ENCODE measurements at regions not wholly inside any gene's neighbourhood (a gene's known extent, or its start where the extent isn't known, plus 50 kb on each side); places are given as distances from the start of the nearest gene placed in this dataset.

GRCh38 chr6:92538275-92538674 is 881.1 kb downstream of the EPHA7 start:
- H3K36me3 ChIP-seq (ENCODE audit: control insufficient read depth in 4 of 4, insufficient read depth in 4 of 4, low read length in 3 of 4), result no peaks in the 10 kb centered on the region
- H3K4me3 ChIP-seq (ENCODE audit: control insufficient read depth in 1 of 7, extremely low read depth in 1 of 7, insufficient read depth in 4 of 7, low read depth in 2 of 7, low read length in 6 of 7), result no peak overlapping the region
- no CpG with 5 or more reads among the region's 1 CpG for whole genome bisulfite sequencing (ENCODE audit: insufficient coverage)
- H3K4me1 ChIP-seq (ENCODE audit: control extremely low read depth in 1 of 4, control insufficient read depth in 4 of 4, insufficient read depth in 4 of 4, low read length in 3 of 4), result no peaks in the 10 kb centered on the region
- DNase-seq, result no peak
- ChIA-PET CTCF (no interaction called here), POLR2A (no interaction called here)
- no peaks in the 10 kb centered on the region for H3K27me3 ChIP-seq (replicated peaks in 2 of 5; ENCODE audit: control insufficient read depth in 4 of 5, insufficient read depth in 5 of 5, low read length in 4 of 5)
- no peaks in the 10 kb centered on the region for H3K9me3 ChIP-seq (ENCODE audit: control extremely low read depth in 1 of 5, control insufficient read depth in 4 of 5, insufficient read depth in 2 of 5, low read depth in 1 of 5, low read length in 4 of 5)
- no peak overlapping the region for H3K27ac ChIP-seq (ENCODE audit: insufficient read depth in 1 of 2, low read depth in 1 of 2, low read length in 2 of 2, poor library complexity in 1 of 2, severe bottlenecking in 2 of 2)

GRCh38 chr6:92534109-92534508 is 885.2 kb downstream of the EPHA7 start:
- WGBS (ENCODE audit: insufficient coverage), result 75% methylated on average over 2 of the region's 3 CpGs
- H3K9me3 ChIP-seq (ENCODE audit: control extremely low read depth in 1 of 5, control insufficient read depth in 4 of 5, insufficient read depth in 2 of 5, low read depth in 1 of 5, low read length in 4 of 5), result no peaks in the 10 kb centered on the region
- ChIA-PET POLR2A (no interaction called here), CTCF (no interaction called here)
- DNase-seq, result no peak
- H3K4me1 ChIP-seq (ENCODE audit: control extremely low read depth in 1 of 4, control insufficient read depth in 4 of 4, insufficient read depth in 4 of 4, low read length in 3 of 4), result no peaks in the 10 kb centered on the region
- no peaks in the 10 kb centered on the region for H3K36me3 ChIP-seq (ENCODE audit: control insufficient read depth in 4 of 4, insufficient read depth in 4 of 4, low read length in 3 of 4)
- no peaks in the 10 kb centered on the region for H3K27me3 ChIP-seq (replicated peaks in 2 of 5; ENCODE audit: control insufficient read depth in 4 of 5, insufficient read depth in 5 of 5, low read length in 4 of 5)
- H3K27ac ChIP-seq (ENCODE audit: insufficient read depth in 1 of 2, low read depth in 1 of 2, low read length in 2 of 2, poor library complexity in 1 of 2, severe bottlenecking in 2 of 2), result no peak overlapping the region
- no peak overlapping the region for H3K4me3 ChIP-seq (ENCODE audit: control insufficient read depth in 1 of 7, extremely low read depth in 1 of 7, insufficient read depth in 4 of 7, low read depth in 2 of 7, low read length in 6 of 7)

- DNase-seq, result no peak
- ChIA-PET CTCF (no interaction called here), POLR2A (no interaction called here)
- no peak overlapping the region for H3K27ac ChIP-seq (ENCODE audit: insufficient read depth in 1 of 2, low read depth in 1 of 2, low read length in 2 of 2, poor library complexity in 1 of 2, severe bottlenecking in 2 of 2)
- H3K9me3 ChIP-seq (ENCODE audit: control extremely low read depth in 1 of 5, control insufficient read depth in 4 of 5, insufficient read depth in 2 of 5, low read depth in 1 of 5, low read length in 4 of 5), result peaks cover 0 to 5% (median 0%) of the 10 kb centered on the region in 5 experiments
- no peaks in the 10 kb centered on the region for H3K4me1 ChIP-seq (ENCODE audit: control extremely low read depth in 1 of 4, control insufficient read depth in 4 of 4, insufficient read depth in 4 of 4, low read length in 3 of 4)
- H3K36me3 ChIP-seq (ENCODE audit: control insufficient read depth in 4 of 4, insufficient read depth in 4 of 4, low read length in 3 of 4), result no peaks in the 10 kb centered on the region
- 89% methylated on average over 2 of the region's 2 CpGs for WGBS (ENCODE audit: insufficient coverage)
- no peak overlapping the region for H3K4me3 ChIP-seq (ENCODE audit: control insufficient read depth in 1 of 7, extremely low read depth in 1 of 7, insufficient read depth in 4 of 7, low read depth in 2 of 7, low read length in 6 of 7)
- H3K27me3 ChIP-seq (replicated peaks in 2 of 5; ENCODE audit: control insufficient read depth in 4 of 5, insufficient read depth in 5 of 5, low read length in 4 of 5), result no peaks in the 10 kb centered on the region
These were observed 896.8 kb downstream of the EPHA7 start for GRCh38 chr6:92522589-92522988.

- no peak for DNase-seq
- Histone ChIP-seq H3K27me3 (replicated peaks in 2 of 5; ENCODE audit: control insufficient read depth in 4 of 5, insufficient read depth in 5 of 5, low read length in 4 of 5) (no peaks in the 10 kb centered on the region), H3K27ac (ENCODE audit: insufficient read depth in 1 of 2, low read depth in 1 of 2, low read length in 2 of 2, poor library complexity in 1 of 2, severe bottlenecking in 2 of 2) (no peak overlapping the region), H3K9me3 (ENCODE audit: control extremely low read depth in 1 of 5, control insufficient read depth in 4 of 5, insufficient read depth in 2 of 5, low read depth in 1 of 5, low read length in 4 of 5) (peaks cover 0 to 1% (median 0%) of the 10 kb centered on the region in 5 experiments), H3K4me1 (ENCODE audit: control extremely low read depth in 1 of 4, control insufficient read depth in 4 of 4, insufficient read depth in 4 of 4, low read length in 3 of 4) (no peaks in the 10 kb centered on the region), H3K36me3 (ENCODE audit: control insufficient read depth in 4 of 4, insufficient read depth in 4 of 4, low read length in 3 of 4) (no peaks in the 10 kb centered on the region), H3K4me3 (ENCODE audit: control insufficient read depth in 1 of 7, extremely low read depth in 1 of 7, insufficient read depth in 4 of 7, low read depth in 2 of 7, low read length in 6 of 7) (no peak overlapping the region)
- ChIA-PET POLR2A (no interaction called here), CTCF (no interaction called here)
- WGBS (ENCODE audit: insufficient coverage), result no CpG with 5 or more reads among the region's 1 CpG
These were observed 897.8 kb downstream of the EPHA7 start for GRCh38 chr6:92521553-92521952.

- Histone ChIP-seq H3K36me3 (ENCODE audit: control insufficient read depth in 4 of 4, insufficient read depth in 4 of 4, low read length in 3 of 4) (no peaks in the 10 kb centered on the region), H3K27ac (ENCODE audit: insufficient read depth in 1 of 2, low read depth in 1 of 2, low read length in 2 of 2, poor library complexity in 1 of 2, severe bottlenecking in 2 of 2) (no peak overlapping the region), H3K4me1 (ENCODE audit: control extremely low read depth in 1 of 4, control insufficient read depth in 4 of 4, insufficient read depth in 4 of 4, low read length in 3 of 4) (no peaks in the 10 kb centered on the region), H3K9me3 (ENCODE audit: control extremely low read depth in 1 of 5, control insufficient read depth in 4 of 5, insufficient read depth in 2 of 5, low read depth in 1 of 5, low read length in 4 of 5) (peaks cover 0 to 12% (median 0%) of the 10 kb centered on the region in 5 experiments), H3K27me3 (replicated peaks in 2 of 5; ENCODE audit: control insufficient read depth in 4 of 5, insufficient read depth in 5 of 5, low read length in 4 of 5) (no peaks in the 10 kb centered on the region), H3K4me3 (ENCODE audit: control insufficient read depth in 1 of 7, extremely low read depth in 1 of 7, insufficient read depth in 4 of 7, low read depth in 2 of 7, low read length in 6 of 7) (no peak overlapping the region)
- CTCF ChIA-PET, result no interaction called here
- POLR2A ChIA-PET, result no interaction called here
- DNase-seq, result no peak
- WGBS (ENCODE audit: insufficient coverage), result 83% methylated on average over 1 of the region's 1 CpG
These were observed 909.2 kb downstream of the EPHA7 start for GRCh38 chr6:92510137-92510536.

- ChIA-PET CTCF (no interaction called here), POLR2A (no interaction called here)
- Histone ChIP-seq H3K4me1 (ENCODE audit: control extremely low read depth in 1 of 4, control insufficient read depth in 4 of 4, insufficient read depth in 4 of 4, low read length in 3 of 4) (no peaks in the 10 kb centered on the region), H3K27me3 (replicated peaks in 2 of 5; ENCODE audit: control insufficient read depth in 4 of 5, insufficient read depth in 5 of 5, low read length in 4 of 5) (no peaks in the 10 kb centered on the region), H3K9me3 (ENCODE audit: control extremely low read depth in 1 of 5, control insufficient read depth in 4 of 5, insufficient read depth in 2 of 5, low read depth in 1 of 5, low read length in 4 of 5) (peaks cover 0 to 12% (median 0%) of the 10 kb centered on the region in 5 experiments), H3K4me3 (ENCODE audit: control insufficient read depth in 1 of 7, extremely low read depth in 1 of 7, insufficient read depth in 4 of 7, low read depth in 2 of 7, low read length in 6 of 7) (no peak overlapping the region), H3K36me3 (ENCODE audit: control insufficient read depth in 4 of 4, insufficient read depth in 4 of 4, low read length in 3 of 4) (no peaks in the 10 kb centered on the region), H3K27ac (ENCODE audit: insufficient read depth in 1 of 2, low read depth in 1 of 2, low read length in 2 of 2, poor library complexity in 1 of 2, severe bottlenecking in 2 of 2) (no peak overlapping the region)
- no peak for DNase-seq
- 100% methylated on average over 2 of the region's 3 CpGs for WGBS (ENCODE audit: insufficient coverage)
These were observed 911.8 kb downstream of the EPHA7 start for GRCh38 chr6:92507552-92507951.

- peaks cover 0 to 12% (median 0%) of the 10 kb centered on the region in 5 experiments for H3K9me3 ChIP-seq (ENCODE audit: control extremely low read depth in 1 of 5, control insufficient read depth in 4 of 5, insufficient read depth in 2 of 5, low read depth in 1 of 5, low read length in 4 of 5)
- no peak for DNase-seq
- no peaks in the 10 kb centered on the region for H3K27me3 ChIP-seq (replicated peaks in 2 of 5; ENCODE audit: control insufficient read depth in 4 of 5, insufficient read depth in 5 of 5, low read length in 4 of 5)
- no peak overlapping the region for H3K4me3 ChIP-seq (ENCODE audit: control insufficient read depth in 1 of 7, extremely low read depth in 1 of 7, insufficient read depth in 4 of 7, low read depth in 2 of 7, low read length in 6 of 7)
- H3K27ac ChIP-seq (ENCODE audit: insufficient read depth in 1 of 2, low read depth in 1 of 2, low read length in 2 of 2, poor library complexity in 1 of 2, severe bottlenecking in 2 of 2), result no peak overlapping the region
- ChIA-PET POLR2A (no interaction called here), CTCF (no interaction called here)
- no peaks in the 10 kb centered on the region for H3K36me3 ChIP-seq (ENCODE audit: control insufficient read depth in 4 of 4, insufficient read depth in 4 of 4, low read length in 3 of 4)
- no peaks in the 10 kb centered on the region for H3K4me1 ChIP-seq (ENCODE audit: control extremely low read depth in 1 of 4, control insufficient read depth in 4 of 4, insufficient read depth in 4 of 4, low read length in 3 of 4)
These were observed 914.9 kb downstream of the EPHA7 start for GRCh38 chr6:92504509-92504908.

- Histone ChIP-seq H3K27me3 (replicated peaks in 2 of 5; ENCODE audit: control insufficient read depth in 4 of 5, insufficient read depth in 5 of 5, low read length in 4 of 5) (no peaks in the 10 kb centered on the region), H3K36me3 (ENCODE audit: control insufficient read depth in 4 of 4, insufficient read depth in 4 of 4, low read length in 3 of 4) (no peaks in the 10 kb centered on the region), H3K4me3 (ENCODE audit: control insufficient read depth in 1 of 7, extremely low read depth in 1 of 7, insufficient read depth in 4 of 7, low read depth in 2 of 7, low read length in 6 of 7) (no peak overlapping the region), H3K4me1 (ENCODE audit: control extremely low read depth in 1 of 4, control insufficient read depth in 4 of 4, insufficient read depth in 4 of 4, low read length in 3 of 4) (no peaks in the 10 kb centered on the region), H3K9me3 (ENCODE audit: control extremely low read depth in 1 of 5, control insufficient read depth in 4 of 5, insufficient read depth in 2 of 5, low read depth in 1 of 5, low read length in 4 of 5) (no peaks in the 10 kb centered on the region), H3K27ac (ENCODE audit: insufficient read depth in 1 of 2, low read depth in 1 of 2, low read length in 2 of 2, poor library complexity in 1 of 2, severe bottlenecking in 2 of 2) (no peak overlapping the region)
- ChIA-PET CTCF (no interaction called here), POLR2A (no interaction called here)
- WGBS (ENCODE audit: insufficient coverage), result no CpG with 5 or more reads among the region's 2 CpGs
- DNase-seq, result no peak
These were observed 922.1 kb downstream of the EPHA7 start for GRCh38 chr6:92497281-92497680.

Data from common myeloid progenitor, CD34-positive (primary cell).